IPS-15b (cell line): ENCODE measurements at regions not wholly inside any gene's neighbourhood (a gene's known extent, or its start where the extent isn't known, plus 50 kb on each side); places are given as distances from the start of the nearest gene placed in this dataset.

Source experiments
- H3K27me3 ChIP-seq: one replicate; pipeline ENCODE4 v1.6.1; 2013; ENCODE audit warnings: low read length; ENCODE audit not compliant: control insufficient read depth, insufficient read depth
- H3K36me3 ChIP-seq: one replicate; pipeline ENCODE4 v1.6.1; 2013; ENCODE audit warnings: low read length; ENCODE audit not compliant: control insufficient read depth, insufficient read depth
- H3K4me1 ChIP-seq: one replicate; pipeline ENCODE4 v1.6.1; 2013; ENCODE audit warnings: mild to moderate bottlenecking, low read length; ENCODE audit not compliant: control insufficient read depth, insufficient read depth
- H3K4me3 ChIP-seq: one replicate; pipeline ENCODE4 v1.5.1; 2013; ENCODE audit warnings: low read depth, low read length
- H3K9ac ChIP-seq: one replicate; pipeline ENCODE4 v1.6.1; 2013; ENCODE audit warnings: low read depth, mild to moderate bottlenecking, low read length
- H3K9me3 ChIP-seq: one replicate; pipeline ENCODE4 v1.6.1; 2013; ENCODE audit warnings: mild to moderate bottlenecking, low read length; ENCODE audit not compliant: control insufficient read depth, insufficient read depth

- no peaks in the 10 kb centered on the region for H3K9me3 ChIP-seq
- no peak overlapping the region for H3K9ac ChIP-seq
- no peak overlapping the region for H3K4me3 ChIP-seq
- H3K4me1 ChIP-seq: no peaks in the 10 kb centered on the region
- H3K27me3 ChIP-seq: no peaks in the 10 kb centered on the region
- no peaks in the 10 kb centered on the region for H3K36me3 ChIP-seq
These were observed 81.1 kb upstream of the ATP1B1 start for GRCh38 chr1:169025412-169025811.

DNA sequence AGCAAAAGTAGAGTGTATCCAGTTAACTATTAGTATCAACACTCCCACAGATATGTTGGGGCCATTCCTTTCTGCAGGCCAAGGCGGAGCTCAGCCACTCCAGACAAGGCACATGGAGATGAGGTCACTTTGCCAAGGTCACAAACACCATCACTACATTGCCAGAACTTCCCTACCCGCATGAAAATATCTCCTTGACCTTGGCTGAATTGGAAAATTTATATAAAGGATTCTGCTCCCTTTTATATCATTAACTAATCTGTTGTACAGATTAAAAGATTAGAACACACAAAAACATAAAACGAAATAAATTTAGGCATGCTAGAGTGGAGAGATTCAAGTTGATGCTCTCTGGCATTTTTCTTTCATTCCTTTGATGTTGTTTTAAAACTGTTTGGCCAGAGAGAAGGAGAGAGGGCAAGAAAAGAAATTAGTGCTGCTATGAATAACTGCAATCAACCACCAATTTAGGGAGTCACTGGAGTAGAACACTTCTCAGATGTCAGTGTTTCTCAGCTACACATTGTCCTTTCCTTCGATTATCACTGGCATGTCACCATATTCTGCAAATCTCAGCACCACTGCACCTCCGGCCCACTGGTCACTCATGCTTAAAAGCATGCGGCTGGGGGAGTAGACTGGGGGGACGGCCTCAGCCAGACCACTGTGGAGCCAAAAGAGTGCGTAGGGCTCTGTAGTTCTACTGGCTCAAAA is 78.7 kb upstream of the ATP1B1 start:
- H3K4me1 ChIP-seq: no peaks in the 10 kb centered on the region
- no peak overlapping the region for H3K4me3 ChIP-seq
- no peak overlapping the region for H3K9ac ChIP-seq
- H3K36me3 ChIP-seq: no peaks in the 10 kb centered on the region
- no peaks in the 10 kb centered on the region for H3K27me3 ChIP-seq
- H3K9me3 ChIP-seq: no peaks in the 10 kb centered on the region

GRCh38 chr1:169031566-169032224 is 74.8 kb upstream of the ATP1B1 start:
- Histone ChIP-seq H3K36me3 (no peaks in the 10 kb centered on the region), H3K4me3 (no peak overlapping the region), H3K4me1 (no peaks in the 10 kb centered on the region), H3K9me3 (no peaks in the 10 kb centered on the region), H3K27me3 (no peaks in the 10 kb centered on the region), H3K9ac (no peak overlapping the region)

DNA sequence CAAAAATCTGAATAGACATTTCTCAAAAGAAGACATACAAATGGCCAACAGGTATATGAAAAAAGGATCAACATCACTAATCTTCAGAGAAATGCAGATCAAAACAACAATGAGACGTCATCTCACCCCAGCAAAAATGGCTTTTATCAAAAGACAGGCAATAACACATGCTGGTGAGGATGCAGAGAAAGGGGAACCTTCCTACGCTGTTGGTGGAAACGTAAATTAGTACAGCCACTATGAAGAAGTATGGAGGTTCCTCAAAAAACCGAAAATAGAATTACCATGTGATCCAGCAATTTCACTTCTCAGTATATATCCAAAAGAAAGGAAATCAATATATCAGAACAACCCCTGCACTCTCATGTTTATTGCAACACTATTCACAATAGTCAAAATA is 65.1 kb upstream of the ATP1B1 start:
- no peak overlapping the region for H3K4me3 ChIP-seq
- no peaks in the 10 kb centered on the region for H3K9me3 ChIP-seq
- no peaks in the 10 kb centered on the region for H3K4me1 ChIP-seq
- no peaks in the 10 kb centered on the region for H3K36me3 ChIP-seq
- no peak overlapping the region for H3K9ac ChIP-seq
- H3K27me3 ChIP-seq: no peaks in the 10 kb centered on the region

- H3K27me3 ChIP-seq: no peaks in the 10 kb centered on the region
- no peaks in the 10 kb centered on the region for H3K4me1 ChIP-seq
- H3K4me3 ChIP-seq: no peak overlapping the region
- no peaks in the 10 kb centered on the region for H3K36me3 ChIP-seq
- H3K9me3 ChIP-seq: no peaks in the 10 kb centered on the region
- no peak overlapping the region for H3K9ac ChIP-seq
These were observed 64.1 kb upstream of the ATP1B1 start for GRCh38 chr1:169042377-169042776.

DNA sequence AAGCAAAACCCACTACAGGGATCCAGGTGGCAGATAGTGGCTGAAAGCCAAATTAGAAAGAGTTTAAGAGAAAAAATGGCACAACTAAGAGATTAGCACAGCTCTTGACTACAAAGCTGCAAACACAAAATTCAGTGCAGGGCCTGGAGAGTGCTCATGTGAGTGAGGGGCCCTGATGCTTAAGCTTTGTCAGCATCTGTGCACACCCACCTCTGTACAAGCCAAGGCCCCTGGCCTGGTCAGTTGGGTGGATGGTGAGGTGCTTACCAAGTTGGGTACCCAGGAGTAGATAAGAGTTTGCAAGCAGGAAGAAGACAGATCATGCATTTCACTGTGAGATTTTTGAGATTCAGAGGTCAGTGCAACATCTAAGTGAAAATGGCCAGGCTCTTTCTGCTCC is 62.7 kb upstream of the ATP1B1 start:
- H3K9ac ChIP-seq: no peak overlapping the region
- H3K9me3 ChIP-seq: no peaks in the 10 kb centered on the region
- no peak overlapping the region for H3K4me3 ChIP-seq
- no peaks in the 10 kb centered on the region for H3K27me3 ChIP-seq
- H3K36me3 ChIP-seq: no peaks in the 10 kb centered on the region
- H3K4me1 ChIP-seq: no peaks in the 10 kb centered on the region

DNA sequence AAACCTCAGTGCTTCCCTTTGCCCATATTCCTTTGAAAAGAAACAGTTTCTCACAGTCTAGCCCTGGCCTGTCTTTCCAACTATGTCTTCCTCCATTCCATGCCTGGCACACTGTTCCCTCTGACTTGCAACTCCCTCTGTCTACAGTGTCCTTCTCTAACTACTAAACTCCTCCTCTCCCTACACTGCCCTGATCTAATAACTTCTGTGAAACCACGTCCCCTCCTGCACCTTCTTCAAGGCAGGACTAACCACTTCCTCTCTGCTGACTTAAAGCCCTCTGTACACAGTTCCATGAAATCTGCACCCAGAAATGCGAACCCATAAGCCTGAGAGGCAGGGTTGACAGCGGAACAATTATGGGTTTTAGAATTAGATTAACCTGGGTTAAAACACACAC is 62.2 kb upstream of the ATP1B1 start:
- no peaks in the 10 kb centered on the region for H3K27me3 ChIP-seq
- no peak overlapping the region for H3K9ac ChIP-seq
- H3K9me3 ChIP-seq: no peaks in the 10 kb centered on the region
- H3K36me3 ChIP-seq: no peaks in the 10 kb centered on the region
- no peaks in the 10 kb centered on the region for H3K4me1 ChIP-seq
- no peak overlapping the region for H3K4me3 ChIP-seq

DNA sequence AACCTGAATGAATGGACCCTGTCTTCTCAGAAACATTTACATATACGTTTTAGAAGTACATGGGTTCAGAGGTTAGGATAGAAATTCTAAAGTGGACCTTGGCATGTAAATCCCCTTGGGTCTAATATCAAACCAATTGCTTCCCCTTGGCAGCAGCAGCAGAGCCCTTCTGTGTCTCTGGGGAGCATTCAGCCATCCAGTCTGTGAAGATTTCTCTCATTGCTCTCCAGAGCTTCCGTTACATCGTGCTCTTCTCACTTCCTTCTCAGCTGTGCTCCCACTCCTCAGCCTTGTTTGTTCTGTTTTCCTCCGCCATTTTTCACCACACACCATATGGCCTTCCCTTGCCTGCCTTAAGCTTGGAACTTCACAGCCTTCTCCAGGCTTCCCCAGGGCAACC is 61.5 kb upstream of the ATP1B1 start:
- no peak overlapping the region for H3K4me3 ChIP-seq
- H3K27me3 ChIP-seq: no peaks in the 10 kb centered on the region
- H3K4me1 ChIP-seq: no peaks in the 10 kb centered on the region
- H3K36me3 ChIP-seq: no peaks in the 10 kb centered on the region
- no peaks in the 10 kb centered on the region for H3K9me3 ChIP-seq
- no peak overlapping the region for H3K9ac ChIP-seq

- Histone ChIP-seq H3K9me3 (no peaks in the 10 kb centered on the region), H3K36me3 (no peaks in the 10 kb centered on the region), H3K4me1 (no peaks in the 10 kb centered on the region), H3K9ac (no peak overlapping the region), H3K27me3 (no peaks in the 10 kb centered on the region), H3K4me3 (no peak overlapping the region)
These were observed 59.8 kb upstream of the ATP1B1 start for GRCh38 chr1:169046671-169047070.

- no peaks in the 10 kb centered on the region for H3K36me3 ChIP-seq
- no peak overlapping the region for H3K4me3 ChIP-seq
- H3K4me1 ChIP-seq: no peaks in the 10 kb centered on the region
- no peaks in the 10 kb centered on the region for H3K9me3 ChIP-seq
- no peaks in the 10 kb centered on the region for H3K27me3 ChIP-seq
- no peak overlapping the region for H3K9ac ChIP-seq
These were observed 59.4 kb upstream of the ATP1B1 start for GRCh38 chr1:169047074-169047473.

GRCh38 chr1:169048043-169048442 is 58.4 kb upstream of the ATP1B1 start:
- Histone ChIP-seq H3K9me3 (no peaks in the 10 kb centered on the region), H3K4me3 (no peak overlapping the region), H3K36me3 (no peaks in the 10 kb centered on the region), H3K9ac (no peak overlapping the region), H3K4me1 (no peaks in the 10 kb centered on the region), H3K27me3 (no peaks in the 10 kb centered on the region)

DNA sequence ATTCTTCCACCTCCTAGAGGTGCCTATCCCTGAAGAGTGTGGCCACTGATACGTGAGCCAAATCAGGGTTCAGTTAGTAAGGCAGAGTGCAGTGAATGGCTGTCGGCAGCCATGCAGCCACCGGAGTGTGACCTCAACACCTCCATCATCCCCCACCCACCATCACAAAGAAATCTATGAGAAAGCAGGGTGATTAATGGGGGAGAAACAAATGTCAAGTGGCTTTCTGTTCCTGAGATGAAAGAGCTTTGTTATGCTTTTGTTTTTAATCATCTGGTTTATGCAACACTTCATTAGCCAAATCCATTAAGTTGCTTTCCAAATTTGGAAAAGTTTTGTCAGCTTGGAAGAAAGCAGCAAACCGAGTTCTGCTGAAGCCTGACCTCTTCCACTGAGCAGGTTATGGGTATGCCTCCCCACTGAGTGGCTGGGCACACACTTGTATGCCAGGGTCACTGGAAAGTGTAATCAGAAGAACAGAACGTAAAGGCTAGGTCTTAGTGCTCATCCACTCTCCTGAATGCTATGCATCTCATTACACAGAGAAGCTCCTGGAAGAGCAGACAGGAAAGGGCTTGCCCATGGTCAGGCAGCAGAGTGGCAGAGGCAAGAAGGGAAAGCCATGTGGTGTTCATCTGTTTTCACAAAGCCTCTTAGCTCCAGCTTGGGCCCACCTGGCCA is 57.1 kb upstream of the ATP1B1 start:
- Histone ChIP-seq H3K27me3 (no peaks in the 10 kb centered on the region), H3K36me3 (no peaks in the 10 kb centered on the region), H3K9ac (no peak overlapping the region), H3K9me3 (no peaks in the 10 kb centered on the region), H3K4me3 (no peak overlapping the region), H3K4me1 (no peaks in the 10 kb centered on the region)
